Caco-2 (cell line): ENCODE measurements at regions not wholly inside any gene's neighbourhood (a gene's known extent, or its start where the extent isn't known, plus 50 kb on each side); places are given as distances from the start of the nearest gene placed in this dataset.

Experiments used
- BruUV-seq: library from RNA; stranded (reverse); fragments of 400-500 nt; replicated peaks from 2 replicates; lab custom pipeline; 2021; lab: Mats Ljungman, UMichigan
- CTCF ChIA-PET: fragments of 300-600 bp; sonication (Branson Sonifier 250); formaldehyde crosslinking; loops from one replicate; lab custom pipeline; 2022; ENCODE audit warnings: antibody characterized with exemption; lab: Charles Lee
- POLR2A ChIA-PET: fragments of 300-600 bp; sonication (Branson Sonifier 250); formaldehyde crosslinking; loops from one replicate; lab custom pipeline; 2022; ENCODE audit warnings: antibody characterized with exemption; lab: Charles Lee
- DNase-seq, 2 experiments: peaks; one replicate each; pipeline versions ENCODE4 v3.0.0 to v3.0.0-alpha.2; 2020 to 2022
- H3K27me3 ChIP-seq: replicated peaks from 2 replicates; pipeline ENCODE4 v1.6.0; 2011; ENCODE audit warnings: low read length; ENCODE audit not compliant: control insufficient read depth, insufficient read depth
- H3K36me3 ChIP-seq: 2 replicates; pipeline ENCODE4 v1.5.1; 2011; ENCODE audit warnings: low read length; ENCODE audit not compliant: control insufficient read depth, insufficient read depth
- H3K4me1 ChIP-seq: fragments of 250-450 bp; sonication (Bioruptor Pico); 2 replicates; pipeline ENCODE4 v1.5.1; 2020; ENCODE audit warnings: mild to moderate bottlenecking
- H3K4me3 ChIP-seq: 2 replicates; pipeline ENCODE4 v1.5.1; 2011; ENCODE audit warnings: low read depth, mild to moderate bottlenecking, control low read depth, low read length
- H3K9me3 ChIP-seq: fragments of 250-450 bp; sonication (Bioruptor Pico); 2 replicates; pipeline ENCODE4 v1.5.1; 2020; ENCODE audit warnings: mild to moderate bottlenecking, moderate library complexity
- H3K27ac Mint-ChIP-seq: one replicate; pipeline ENCODE4 v1.8.0; 2022; ENCODE audit warnings: mixed read lengths; ENCODE audit not compliant: unreplicated experiment
- H3K27me3 Mint-ChIP-seq: one replicate; pipeline ENCODE4 v1.8.0; 2022; ENCODE audit warnings: mixed read lengths; ENCODE audit not compliant: insufficient read depth, unreplicated experiment
- H3K36me3 Mint-ChIP-seq: one replicate; pipeline ENCODE4 v1.8.0; 2022; ENCODE audit warnings: mild to moderate bottlenecking, mixed read lengths; ENCODE audit not compliant: insufficient read depth, unreplicated experiment
- H3K4me1 Mint-ChIP-seq: one replicate; pipeline ENCODE4 v1.8.0; 2022; ENCODE audit warnings: low read depth, mixed read lengths; ENCODE audit not compliant: unreplicated experiment
- H3K4me3 Mint-ChIP-seq: one replicate; pipeline ENCODE4 v1.8.0; 2022; ENCODE audit warnings: mild to moderate bottlenecking, moderate library complexity, mixed read lengths; ENCODE audit not compliant: unreplicated experiment
- H3K9me3 Mint-ChIP-seq: one replicate; pipeline ENCODE4 v1.8.0; 2022; ENCODE audit warnings: mixed read lengths; ENCODE audit not compliant: unreplicated experiment
- CTCF ChIP-seq, 2 experiments: fragments of 200-600 bp in 1 of 2; IDR thresholded peaks; 1 replicate in 1 of 2; 2 replicates in 1 of 2; pipeline versions ENCODE4 v1.5.1 to v1.8.0; 2011 to 2022; ENCODE audit warnings: antibody characterized with exemption in 1 of 2, control low read depth in 1 of 2, inconsistent platforms in 1 of 2, low read depth in 1 of 2, low read length in 1 of 2, mild to moderate bottlenecking in 1 of 2, moderate library complexity in 1 of 2; ENCODE audit not compliant: insufficient read depth in 1 of 2, severe bottlenecking in 1 of 2, unreplicated experiment in 1 of 2
- intact Hi-C: fragments of 100-400 bp; cut with micrococcal nuclease; formaldehyde crosslinking; loops from one replicate; pipeline ENCODE4 v1.10.0; 2022; ENCODE audit not compliant: unreplicated experiment

- Mint-ChIP-seq H3K9me3 (peaks cover 16% of the 10 kb centered on the region), H3K27ac (no peak overlapping the region)
- no peak for DNase-seq
These were observed 597.5 kb downstream of the TBC1D32 start for GRCh38 chr6:120736740-120737139.

GRCh38 chr6:120735641-120736040, 598.6 kb downstream of the TBC1D32 start:
- no peak for DNase-seq
- TF ChIP-seq CTCF (IDR thresholded peaks at IDR 0.05; ENCODE audit: insufficient read depth in 1 of 2, low read depth in 1 of 2, low read length in 1 of 2, severe bottlenecking in 1 of 2, unreplicated experiment in 1 of 2) = no peak
- no peaks in the 10 kb centered on the region for H3K27me3 Mint-ChIP-seq
- no peaks in the 10 kb centered on the region for H3K36me3 ChIP-seq
- POLR2A ChIA-PET = no interaction called here
- H3K9me3 Mint-ChIP-seq = peaks cover 17% of the 10 kb centered on the region
- H3K36me3 Mint-ChIP-seq = no peaks in the 10 kb centered on the region
- H3K27me3 ChIP-seq = no peaks in the 10 kb centered on the region
- no peak overlapping the region for H3K4me3 Mint-ChIP-seq
- no peaks in the 10 kb centered on the region for H3K4me1 ChIP-seq
- BruUV-seq = no TSS peak
- no peaks in the 10 kb centered on the region for H3K9me3 ChIP-seq
- CTCF ChIA-PET = no interaction called here
- H3K27ac Mint-ChIP-seq = no peak overlapping the region
- no peak overlapping the region for H3K4me3 ChIP-seq
- intact Hi-C loops = no loop called here
- H3K4me1 Mint-ChIP-seq = no peaks in the 10 kb centered on the region

More at GRCh38 chr6:120736740-120737139, 597.5 kb downstream of the TBC1D32 start:
- H3K27me3 ChIP-seq = no peaks in the 10 kb centered on the region
- no peak overlapping the region for H3K4me3 Mint-ChIP-seq
- H3K4me1 ChIP-seq = no peaks in the 10 kb centered on the region
- no peaks in the 10 kb centered on the region for H3K27me3 Mint-ChIP-seq
- no peaks in the 10 kb centered on the region for H3K4me1 Mint-ChIP-seq
- CTCF ChIA-PET = no interaction called here
- H3K4me3 ChIP-seq = no peak overlapping the region
- no peaks in the 10 kb centered on the region for H3K9me3 ChIP-seq
- H3K36me3 ChIP-seq = no peaks in the 10 kb centered on the region
- TF ChIP-seq CTCF (IDR thresholded peaks at IDR 0.05; ENCODE audit: insufficient read depth in 1 of 2, low read depth in 1 of 2, low read length in 1 of 2, severe bottlenecking in 1 of 2, unreplicated experiment in 1 of 2) = no peak
- no TSS peak for BruUV-seq
- POLR2A ChIA-PET = no interaction called here
- no peaks in the 10 kb centered on the region for H3K36me3 Mint-ChIP-seq
- intact Hi-C loops = no loop called here

- intact Hi-C loops = no loop called here
- ChIA-PET POLR2A (no interaction called here), CTCF (no interaction called here)
- Histone ChIP-seq H3K4me3 (no peak overlapping the region), H3K36me3 (no peaks in the 10 kb centered on the region), H3K4me1 (no peaks in the 10 kb centered on the region), H3K27me3 (no peaks in the 10 kb centered on the region), H3K9me3 (peaks cover 2% of the 10 kb centered on the region; the same call in 1 of the 2 replicates)
- Mint-ChIP-seq H3K27me3 (no peaks in the 10 kb centered on the region), H3K4me3 (no peak overlapping the region), H3K36me3 (no peaks in the 10 kb centered on the region), H3K27ac (no peak overlapping the region), H3K4me1 (no peaks in the 10 kb centered on the region), H3K9me3 (peaks cover 9% of the 10 kb centered on the region)
- DNase-seq = no peak
- no peak for TF ChIP-seq CTCF (IDR thresholded peaks at IDR 0.05; ENCODE audit: insufficient read depth in 1 of 2, low read depth in 1 of 2, low read length in 1 of 2, severe bottlenecking in 1 of 2, unreplicated experiment in 1 of 2)
- BruUV-seq = no TSS peak
These were observed 623.0 kb downstream of the TBC1D32 start for GRCh38 chr6:120711255-120711654.
